ENCODE measurements at regions not wholly inside any gene's neighbourhood (a gene's known extent, or its start where the extent isn't known, plus 50 kb on each side); places are given as distances from the start of the nearest gene placed in this dataset.

DNA sequence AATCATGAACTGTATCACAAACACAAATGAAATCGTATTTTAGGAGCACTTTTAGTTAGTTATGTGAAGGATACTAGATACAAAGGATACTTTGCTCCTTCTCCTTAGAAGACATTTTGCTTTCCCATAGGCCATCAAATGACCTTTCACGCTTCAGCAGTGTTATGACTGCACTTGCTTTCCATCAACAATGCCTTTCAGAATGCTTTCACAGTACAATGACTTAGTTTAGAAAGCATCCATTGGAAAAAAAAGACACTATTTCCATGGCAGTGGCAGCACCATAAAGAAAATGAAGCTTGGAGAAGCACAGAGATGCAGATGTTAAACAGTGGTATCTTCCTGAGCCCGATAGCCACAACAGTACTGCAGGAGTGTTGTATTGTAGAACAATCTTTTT is 203.9 kb downstream of the PCSK1 start:
- ATAC-seq (no peak), DNase-seq (no peak)
- no peak overlapping the region for H3K4me3 ChIP-seq
- H3K36me3 ChIP-seq: no peaks in the 10 kb centered on the region
- TF ChIP-seq CTCF (IDR thresholded peaks at IDR 0.05): no peak
- H3K27ac ChIP-seq: no peak overlapping the region
- H3K9me3 ChIP-seq: no peaks in the 10 kb centered on the region
- intact Hi-C loops (cut with DNase I): no loop called here
- H3K27me3 ChIP-seq: no peaks in the 10 kb centered on the region
- H3K4me1 ChIP-seq: peaks cover 2% of the 10 kb centered on the region

DNA sequence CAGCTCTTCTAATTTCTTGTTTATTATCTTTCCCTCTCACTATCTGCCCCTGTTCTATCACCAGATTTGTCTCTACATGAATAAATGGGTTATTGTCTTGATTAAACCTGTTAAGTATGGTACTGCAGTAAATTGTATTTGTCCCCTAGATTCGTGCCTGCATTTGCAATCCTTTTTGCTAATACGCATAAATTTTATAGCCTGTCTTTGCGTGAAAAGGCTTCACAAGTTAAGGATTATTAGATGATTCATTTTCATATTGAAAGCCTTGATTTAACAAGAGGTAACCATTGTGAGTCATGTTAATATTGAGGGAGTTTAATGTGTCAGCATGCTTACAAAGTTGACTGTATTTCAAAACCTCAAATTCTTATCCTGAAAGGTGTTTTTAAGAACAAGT is 204.6 kb downstream of the PCSK1 start:
- no peak for TF ChIP-seq CTCF (IDR thresholded peaks at IDR 0.05)
- H3K4me1 ChIP-seq: no peaks in the 10 kb centered on the region
- H3K27ac ChIP-seq: no peak overlapping the region
- H3K9me3 ChIP-seq: no peaks in the 10 kb centered on the region
- no peak overlapping the region for H3K4me3 ChIP-seq
- H3K36me3 ChIP-seq: no peaks in the 10 kb centered on the region
- DNase-seq (no peak), ATAC-seq (no peak)
- intact Hi-C loops (cut with DNase I): no loop called here
- H3K27me3 ChIP-seq: no peaks in the 10 kb centered on the region

GRCh38 chr5:96227957-96228356 is 205.1 kb downstream of the PCSK1 start:
- ATAC-seq: no peak
- DNase-seq: no peak
- H3K9me3 ChIP-seq: no peaks in the 10 kb centered on the region
- H3K27me3 ChIP-seq: no peaks in the 10 kb centered on the region
- no peaks in the 10 kb centered on the region for H3K4me1 ChIP-seq
- TF ChIP-seq CTCF (IDR thresholded peaks at IDR 0.05): no peak
- H3K27ac ChIP-seq: no peak overlapping the region
- no peaks in the 10 kb centered on the region for H3K36me3 ChIP-seq
- intact Hi-C loops (cut with DNase I): no loop called here
- no peak overlapping the region for H3K4me3 ChIP-seq

GRCh38 chr5:96226941-96227552 is 206.0 kb downstream of the PCSK1 start:
- H3K36me3 ChIP-seq: no peaks in the 10 kb centered on the region
- TF ChIP-seq CTCF (IDR thresholded peaks at IDR 0.05): no peak
- ATAC-seq (peak; percentile 44), DNase-seq (no peak)
- intact Hi-C loops (cut with DNase I): no loop called here
- H3K4me1 ChIP-seq: no peaks in the 10 kb centered on the region
- no peak overlapping the region for H3K4me3 ChIP-seq
- no peaks in the 10 kb centered on the region for H3K27me3 ChIP-seq
- no peaks in the 10 kb centered on the region for H3K9me3 ChIP-seq
- H3K27ac ChIP-seq: no peak overlapping the region

- Histone ChIP-seq H3K9me3 (no peaks in the 10 kb centered on the region), H3K27me3 (no peaks in the 10 kb centered on the region), H3K4me1 (no peaks in the 10 kb centered on the region), H3K27ac (no peak overlapping the region), H3K4me3 (no peak overlapping the region), H3K36me3 (no peaks in the 10 kb centered on the region)
- ATAC-seq (no peak), DNase-seq (no peak)
- intact Hi-C loops (cut with DNase I): no loop called here
- no peak for TF ChIP-seq CTCF (IDR thresholded peaks at IDR 0.05)
Measured at GRCh38 chr5:96222129-96222528, 210.9 kb downstream of the PCSK1 start.

Data from upper lobe of right lung (tissue), 1 donor.